ENCODE measurements at regions not wholly inside any gene's neighbourhood (a gene's known extent, or its start where the extent isn't known, plus 50 kb on each side); places are given as distances from the start of the nearest gene placed in this dataset.
"Not testable (repeated sequence)": the region's sequence is repeated elsewhere in the genome, so short reads cannot be mapped to it uniquely, and the experiment has no call there.

DNA sequence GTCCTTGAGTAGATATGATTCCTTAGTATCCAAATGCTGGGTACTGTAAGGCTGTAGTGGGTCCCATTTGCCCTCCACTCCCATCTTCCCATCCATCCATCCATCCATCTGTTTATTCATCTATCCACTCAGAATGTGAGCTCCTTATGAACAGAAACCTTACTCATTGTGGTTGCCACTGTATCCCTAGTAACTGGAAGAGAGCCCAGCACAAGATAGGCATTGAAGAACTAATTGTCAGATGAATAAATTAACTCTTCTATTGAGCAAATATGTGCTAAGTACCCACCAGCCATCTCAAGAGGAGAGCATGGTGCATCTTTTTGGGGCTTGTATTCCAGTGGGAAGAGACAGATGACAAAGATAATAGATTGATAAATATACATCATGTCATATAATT is 86.4 kb upstream of the SEZ6L start:
- DNase-seq (ENCODE audit: low spot score): no peak

DNA sequence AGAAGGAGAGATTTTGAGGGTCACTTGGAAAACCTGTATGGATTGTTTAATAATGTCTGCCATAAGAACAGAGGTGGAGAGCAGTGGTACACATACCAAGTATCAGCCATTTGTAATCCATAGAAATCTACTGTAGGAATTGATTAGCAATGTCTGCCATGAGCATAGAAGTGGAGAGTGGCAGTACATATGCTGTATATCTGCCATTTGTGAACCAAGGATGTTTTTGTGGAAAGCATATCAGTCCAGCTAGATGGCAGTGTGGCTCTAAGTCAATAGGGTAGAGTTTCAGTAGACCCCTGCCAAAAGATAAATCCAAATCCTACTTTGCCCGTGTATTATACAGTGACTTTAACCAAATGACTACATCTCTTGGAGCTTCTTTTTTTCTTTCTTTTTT is 82.9 kb upstream of the SEZ6L start:
- peak; percentile 46 for DNase-seq (ENCODE audit: low spot score)

DNA sequence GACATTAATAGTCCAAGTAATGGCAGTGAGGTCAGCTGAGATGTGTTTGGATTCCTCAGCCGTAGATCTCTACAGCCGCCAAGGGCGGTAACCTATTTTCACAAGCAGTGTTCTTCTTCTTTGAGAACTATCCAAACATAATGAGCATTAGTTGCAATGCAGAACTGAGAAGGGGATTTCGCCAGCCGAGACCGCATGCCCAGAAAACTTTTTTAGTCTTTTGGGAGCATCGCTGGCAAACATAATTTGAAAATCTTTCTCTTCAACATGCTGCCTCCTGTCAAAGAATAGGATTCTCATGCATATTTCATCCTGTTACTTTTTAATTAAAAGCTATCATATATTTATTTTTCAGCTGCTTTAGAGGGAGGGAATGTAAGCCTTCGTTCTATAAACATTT is 81.4 kb upstream of the SEZ6L start:
- DNase-seq (ENCODE audit: low spot score): peak; percentile 2

DNA sequence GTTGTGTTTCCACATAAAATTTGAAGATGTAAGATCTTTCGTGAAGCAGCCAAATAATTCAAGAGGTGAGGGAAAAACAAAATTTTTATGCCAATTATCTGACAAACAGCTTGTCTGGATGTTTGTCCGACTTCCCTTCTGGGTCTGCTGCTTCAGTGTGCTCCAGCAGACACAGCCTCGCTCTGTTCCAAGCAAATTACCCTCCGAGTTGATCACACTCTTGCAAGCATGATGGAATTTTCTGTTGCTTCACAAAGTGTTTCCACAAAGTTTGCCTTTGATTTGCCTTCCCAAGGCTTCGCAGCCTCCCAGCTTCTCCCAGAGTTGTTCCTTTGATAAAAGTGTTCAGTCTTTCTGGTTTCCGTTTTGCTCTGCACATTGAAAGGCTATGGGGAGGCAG is 78.4 kb upstream of the SEZ6L start:
- no peak for DNase-seq (ENCODE audit: low spot score)

DNA sequence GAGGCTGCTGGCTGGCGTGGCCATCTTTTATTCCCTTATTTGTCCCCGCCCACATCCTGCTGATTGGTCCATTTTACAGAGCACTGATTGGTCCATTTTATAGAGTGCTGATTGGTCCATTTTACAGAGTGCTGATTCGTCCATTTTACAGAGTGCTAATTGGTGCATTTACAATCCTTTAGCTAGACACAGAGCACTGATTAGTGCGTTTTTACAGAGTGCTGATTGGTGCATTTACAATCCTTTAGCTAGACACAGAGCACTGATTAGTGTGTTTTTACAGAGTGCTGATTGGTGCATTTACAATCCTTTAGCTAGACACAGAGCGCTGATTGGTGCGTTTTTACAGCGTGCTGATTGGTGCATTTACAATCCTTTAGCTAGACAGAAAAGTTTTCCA is 74.8 kb upstream of the SEZ6L start:
- not testable (repeated sequence) for DNase-seq (ENCODE audit: low spot score)

GRCh38 chr22:26095256-26095956 is 73.9 kb upstream of the SEZ6L start:
- DNase-seq (ENCODE audit: low spot score): no peak

- no peak for DNase-seq (ENCODE audit: low spot score)
Observed at GRCh38 chr22:26097411-26097810, 71.9 kb upstream of the SEZ6L start.

- no peak for DNase-seq (ENCODE audit: low spot score)
Observed at GRCh38 chr22:26097840-26098239, 71.4 kb upstream of the SEZ6L start.

DNA sequence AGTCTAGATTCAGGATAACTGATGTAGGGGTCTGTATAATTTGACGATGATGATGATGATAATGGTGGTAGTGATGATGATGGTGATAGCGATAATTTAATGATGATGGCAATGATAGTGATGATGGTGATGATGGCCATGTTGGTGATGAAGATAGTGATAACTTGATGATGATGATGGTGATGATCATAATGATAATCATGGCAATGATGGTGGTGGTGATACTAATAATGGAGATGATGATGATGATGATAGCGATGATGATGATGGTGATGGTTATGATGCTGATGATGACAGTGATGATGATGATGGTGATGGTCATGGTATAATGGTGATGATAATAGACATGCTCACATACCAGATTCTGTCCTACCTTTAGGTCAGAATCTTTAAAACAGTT is 66.2 kb upstream of the SEZ6L start:
- DNase-seq (ENCODE audit: low spot score): no peak

DNA sequence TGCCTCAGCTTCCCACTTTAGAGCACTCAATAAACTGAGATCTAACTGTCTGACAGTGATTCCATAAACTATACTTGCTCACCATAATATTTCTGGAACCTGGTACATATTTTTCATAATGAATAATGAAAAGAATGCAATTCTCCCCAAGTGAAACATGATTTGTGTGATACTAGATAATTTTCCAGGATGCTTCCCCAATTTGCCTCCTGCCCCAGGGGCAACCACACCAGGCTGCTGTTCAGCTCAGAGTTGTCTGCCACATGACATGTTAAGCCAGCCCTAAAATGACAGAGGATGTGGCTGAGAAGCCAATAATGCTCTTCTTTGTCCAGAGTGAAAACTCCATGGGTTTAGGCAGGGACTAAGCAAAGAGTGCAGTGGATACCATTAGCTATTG is 62.9 kb upstream of the SEZ6L start:
- DNase-seq (ENCODE audit: low spot score): no peak

DNA sequence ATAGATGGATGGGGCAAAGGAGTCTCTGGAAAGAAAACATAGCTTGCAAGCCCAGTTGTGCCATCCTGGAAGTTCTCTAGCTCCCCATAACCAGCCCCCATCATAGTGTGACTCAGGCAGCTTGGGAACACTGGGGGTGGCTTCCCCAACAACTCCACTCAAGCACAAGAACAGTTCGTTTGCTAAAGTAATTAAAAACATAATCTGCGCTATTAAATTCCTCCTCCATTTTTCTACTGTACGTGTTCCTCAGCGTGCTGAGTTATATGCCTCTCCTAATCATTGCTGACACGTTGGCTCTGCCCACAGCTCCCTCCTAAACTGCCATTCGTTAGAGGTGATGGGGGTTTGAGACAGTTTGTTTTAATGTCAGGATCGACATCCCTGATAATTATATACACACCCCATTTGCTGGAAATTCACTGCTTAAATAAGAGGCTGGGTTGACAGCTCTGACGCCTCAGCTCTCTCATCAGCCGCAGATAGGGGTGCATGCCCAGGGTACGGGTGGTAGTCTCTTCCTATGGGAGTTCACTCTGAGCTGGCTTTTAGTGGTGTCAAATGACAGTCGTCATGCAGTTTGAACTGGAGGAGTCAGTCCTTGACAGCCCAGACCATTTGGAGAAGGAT is 59.5 kb upstream of the SEZ6L start:
- DNase-seq (ENCODE audit: low spot score): no peak

GRCh38 chr22:26114826-26115225 is 54.4 kb upstream of the SEZ6L start:
- DNase-seq (ENCODE audit: low spot score): no peak

DNA sequence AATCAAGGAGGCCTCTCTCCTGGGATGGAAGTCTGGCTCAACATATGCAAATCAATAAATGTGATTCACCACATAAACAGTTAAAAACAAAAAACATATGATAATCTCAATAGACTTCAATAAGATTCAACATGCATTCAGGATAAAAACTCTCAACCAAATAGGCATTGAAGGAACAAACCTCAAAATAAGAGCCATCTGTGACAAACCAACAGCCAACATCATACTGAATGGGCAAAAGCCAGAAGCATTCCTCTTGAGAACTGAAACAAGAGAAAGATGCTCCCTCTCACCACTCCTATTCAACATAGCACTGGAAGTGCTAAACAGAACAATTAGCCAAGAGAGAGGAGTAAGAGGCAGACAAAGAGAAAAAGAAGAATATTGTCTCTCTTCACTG is 54.0 kb upstream of the SEZ6L start:
- no peak for DNase-seq (ENCODE audit: low spot score)

Measured in cerebellar cortex (tissue), 1 donor.